Astrocyte of the spinal cord (primary cell): ENCODE measurements at regions not wholly inside any gene's neighbourhood (a gene's known extent, or its start where the extent isn't known, plus 50 kb on each side); places are given as distances from the start of the nearest gene placed in this dataset.

Experiments used
- DNase-seq: peaks from one replicate; pipeline ENCODE4 v3.0.0; 2011; ENCODE audit warnings: low read depth, low spot score
- H3K4me3 ChIP-seq: 2 replicates; pipeline ENCODE4 v1.5.1; 2011; ENCODE audit warnings: low read depth, mild to moderate bottlenecking, low read length, moderate library complexity
- CTCF ChIP-seq: IDR thresholded peaks from 2 replicates; pipeline ENCODE4 v1.5.1; 2012; ENCODE audit warnings: low read depth, mild to moderate bottlenecking, low read length, inconsistent platforms
- in situ Hi-C: cut with HindIII; loops from 2 replicates; pipeline ENCODE4 v1.10.0; 2017; ENCODE audit warnings: low sequenced_read_pairs

- no peak for TF ChIP-seq CTCF
- in situ Hi-C loops: no loop called here
- H3K4me3 ChIP-seq: no peak overlapping the region
- DNase-seq: no peak
Measured at GRCh38 chr13:40243982-40244381, 422.5 kb downstream of the FOXO1 start.

- no peak for DNase-seq
- H3K4me3 ChIP-seq: no peak overlapping the region
- in situ Hi-C loops: no loop called here
- no peak for TF ChIP-seq CTCF
Measured at GRCh38 chr13:40245567-40245966, 420.9 kb downstream of the FOXO1 start.

GRCh38 chr13:40247845-40248244, 418.6 kb downstream of the FOXO1 start:
- no peak for TF ChIP-seq CTCF
- H3K4me3 ChIP-seq: no peak overlapping the region
- in situ Hi-C loops: no loop called here
- no peak for DNase-seq

DNA sequence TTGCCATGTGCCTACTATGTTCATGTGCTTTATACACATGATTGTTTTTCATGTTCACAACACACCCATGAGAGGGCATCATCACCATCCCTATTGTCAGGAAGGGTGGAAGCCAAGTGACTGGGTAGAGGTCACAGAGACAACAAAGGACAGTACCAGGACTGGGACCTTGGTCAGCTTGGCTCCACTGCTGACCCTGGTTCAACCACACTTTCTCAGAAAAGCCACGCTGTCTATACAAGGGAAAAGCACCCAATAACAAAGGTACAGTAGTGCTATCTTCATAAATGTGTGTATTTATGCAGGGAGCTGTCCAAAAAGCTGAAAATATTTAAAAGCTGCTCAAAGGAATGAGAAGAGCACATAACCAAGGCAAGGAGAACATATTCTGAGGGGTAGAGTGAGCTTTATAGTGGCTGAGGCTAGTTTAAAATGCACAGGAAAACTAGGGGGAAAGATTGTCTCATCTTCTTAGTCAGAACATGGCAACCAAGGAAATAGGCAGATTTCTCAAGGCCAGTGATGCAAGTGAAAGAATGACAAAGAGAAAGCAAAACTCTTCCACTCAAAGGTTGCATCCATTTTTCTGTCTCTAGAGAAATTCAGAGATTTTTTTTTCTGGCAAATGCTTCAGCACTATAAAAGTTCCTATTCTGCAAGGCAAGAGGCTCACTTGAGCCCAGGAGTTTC, 415.0 kb downstream of the FOXO1 start:
- H3K4me3 ChIP-seq: no peak overlapping the region
- no peak for TF ChIP-seq CTCF
- in situ Hi-C loops: no loop called here
- DNase-seq: no peak

DNA sequence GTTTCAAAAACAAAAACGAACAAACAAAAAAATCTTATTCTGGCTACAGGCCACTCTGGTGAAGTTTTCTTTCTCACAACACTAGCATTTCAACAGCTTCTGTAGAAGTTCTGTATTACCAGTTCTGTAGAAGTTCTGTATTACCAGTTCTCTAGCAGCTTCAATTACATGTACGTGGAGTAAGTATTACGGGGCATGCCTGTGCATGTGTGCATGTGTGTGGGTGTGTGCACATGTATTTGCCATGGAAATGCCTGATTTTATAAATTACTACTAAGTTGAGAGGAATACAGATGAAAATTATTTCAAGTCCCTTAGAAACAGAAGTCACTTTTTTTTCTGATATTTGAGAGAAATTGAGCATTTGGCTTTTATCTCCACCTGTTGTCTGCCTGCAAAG, 414.2 kb downstream of the FOXO1 start:
- in situ Hi-C loops: no loop called here
- H3K4me3 ChIP-seq: no peak overlapping the region
- no peak for TF ChIP-seq CTCF
- DNase-seq: no peak

DNA sequence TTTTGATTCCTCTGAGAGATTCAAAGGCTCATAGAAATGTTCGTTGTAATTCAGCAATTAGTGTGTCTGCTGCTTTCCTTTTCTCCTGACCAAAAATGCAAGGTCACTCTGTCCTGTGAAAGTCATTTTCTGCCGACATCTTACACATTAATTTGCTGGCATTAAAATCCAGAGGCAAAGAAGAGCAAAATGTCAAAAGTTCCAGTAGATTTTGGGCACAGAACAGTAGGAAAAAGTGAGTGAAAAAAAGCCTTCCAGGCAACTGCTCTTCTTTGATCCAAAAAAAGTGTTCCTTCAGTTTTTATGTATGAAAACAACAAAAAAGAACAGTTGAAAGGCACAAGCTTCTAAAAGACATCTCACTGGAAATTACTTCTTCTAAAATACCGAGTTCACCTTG, 413.8 kb downstream of the FOXO1 start:
- H3K4me3 ChIP-seq: no peak overlapping the region
- DNase-seq: no peak
- TF ChIP-seq CTCF: no peak
- in situ Hi-C loops: no loop called here

DNA sequence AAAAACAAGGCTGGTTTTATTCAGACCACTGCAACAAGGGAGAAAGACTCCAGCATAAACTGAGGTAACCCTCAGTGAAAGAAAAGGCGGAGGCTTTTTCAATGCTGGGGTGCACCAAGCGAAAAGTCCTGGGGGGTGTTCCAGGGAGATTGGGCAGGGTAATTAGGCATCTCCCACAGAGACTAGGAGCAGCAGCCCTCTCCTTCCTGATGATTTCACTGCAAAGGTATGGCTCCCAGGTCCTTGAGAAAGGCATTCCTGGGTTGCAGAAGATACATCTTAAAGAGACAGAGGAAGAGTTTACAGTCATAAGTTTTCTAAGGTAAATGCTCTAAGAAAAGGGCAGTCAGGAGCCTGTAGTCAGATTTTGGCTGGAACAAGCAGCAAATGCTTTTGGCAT, 412.0 kb downstream of the FOXO1 start:
- no peak for DNase-seq
- in situ Hi-C loops: no loop called here

More for the DNA sequence above, 412.0 kb downstream of the FOXO1 start:
- H3K4me3 ChIP-seq: no peak overlapping the region
- TF ChIP-seq CTCF: no peak
